ENCODE measurements at regions not wholly inside any gene's neighbourhood (a gene's known extent, or its start where the extent isn't known, plus 50 kb on each side); places are given as distances from the start of the nearest gene placed in this dataset.

DNA sequence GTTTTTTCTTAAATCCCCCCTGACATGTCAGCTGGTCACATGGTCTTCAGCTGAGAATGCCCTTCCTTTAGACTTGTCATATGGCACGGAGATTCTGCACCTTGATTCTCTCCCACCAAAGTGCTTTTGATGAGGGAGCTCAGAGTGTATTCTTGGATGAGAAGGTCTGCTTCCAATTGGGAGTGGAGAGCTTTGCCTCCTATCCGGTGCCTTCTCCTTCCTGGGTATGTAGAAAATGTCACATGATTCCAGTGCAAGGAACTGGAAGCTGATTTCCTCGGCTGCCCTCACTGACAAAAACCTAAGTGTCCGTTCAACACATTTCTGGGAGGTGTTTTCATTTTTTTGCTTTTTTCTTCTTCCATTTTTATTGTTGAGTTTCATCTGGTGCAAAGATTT is 197.2 kb downstream of the TFAP2C start:
- intact Hi-C loops (cut with micrococcal nuclease): no loop called here
- H3K27ac Mint-ChIP-seq: no peak overlapping the region
- no peak overlapping the region for H3K4me3 Mint-ChIP-seq
- H3K36me3 Mint-ChIP-seq (ENCODE audit: low read depth): no peaks in the 10 kb centered on the region
- DNase-seq (ENCODE audit: low spot score): no peak
- peaks cover 3% of the 10 kb centered on the region for H3K27me3 Mint-ChIP-seq (ENCODE audit: insufficient read depth)
- no peaks in the 10 kb centered on the region for H3K4me1 Mint-ChIP-seq (ENCODE audit: low read depth)
- H3K9me3 Mint-ChIP-seq: no peaks in the 10 kb centered on the region

- Mint-ChIP-seq H3K4me1 (ENCODE audit: low read depth) (no peaks in the 10 kb centered on the region), H3K27me3 (ENCODE audit: insufficient read depth) (peaks cover 5% of the 10 kb centered on the region), H3K27ac (no peak overlapping the region), H3K4me3 (no peak overlapping the region), H3K36me3 (ENCODE audit: low read depth) (no peaks in the 10 kb centered on the region), H3K9me3 (no peaks in the 10 kb centered on the region)
- intact Hi-C loops (cut with micrococcal nuclease): no loop called here
- no peak for DNase-seq (ENCODE audit: low spot score)
Observed at GRCh38 chr20:56826705-56827665, 197.9 kb downstream of the TFAP2C start.

DNA sequence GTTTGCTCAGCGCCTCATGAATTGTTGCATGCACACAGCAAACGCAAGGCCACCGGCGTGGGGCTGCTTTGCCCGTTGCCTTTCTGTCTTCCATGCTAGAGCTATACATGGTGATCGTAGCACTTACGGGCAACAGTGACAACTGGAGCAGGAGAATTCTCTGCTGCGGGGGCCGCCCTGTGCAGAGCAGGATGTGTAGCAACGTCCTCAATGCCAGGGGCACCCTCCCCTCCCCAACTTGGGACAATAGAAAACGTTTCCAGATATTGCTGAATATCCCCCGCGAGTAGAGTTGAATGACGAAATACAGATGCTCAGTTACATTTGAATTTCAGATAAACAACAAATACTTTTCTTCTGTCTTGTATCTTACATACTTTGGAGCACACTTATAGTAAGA is 198.7 kb downstream of the TFAP2C start:
- peaks cover 5% of the 10 kb centered on the region for H3K27me3 Mint-ChIP-seq (ENCODE audit: insufficient read depth)
- intact Hi-C loops (cut with micrococcal nuclease): no loop called here

GRCh38 chr20:56828402-56828801 is 199.3 kb downstream of the TFAP2C start:
- no peak overlapping the region for H3K4me3 Mint-ChIP-seq
- no peaks in the 10 kb centered on the region for H3K4me1 Mint-ChIP-seq (ENCODE audit: low read depth)
- H3K36me3 Mint-ChIP-seq (ENCODE audit: low read depth): no peaks in the 10 kb centered on the region
- intact Hi-C loops (cut with micrococcal nuclease): no loop called here
- H3K27me3 Mint-ChIP-seq (ENCODE audit: insufficient read depth): peaks cover 5% of the 10 kb centered on the region
- H3K27ac Mint-ChIP-seq: no peak overlapping the region
- no peaks in the 10 kb centered on the region for H3K9me3 Mint-ChIP-seq
- DNase-seq (ENCODE audit: low spot score): no peak

More for the DNA sequence above, 198.7 kb downstream of the TFAP2C start:
- Mint-ChIP-seq H3K4me1 (ENCODE audit: low read depth) (no peaks in the 10 kb centered on the region), H3K27ac (no peak overlapping the region), H3K9me3 (no peaks in the 10 kb centered on the region), H3K36me3 (ENCODE audit: low read depth) (no peaks in the 10 kb centered on the region), H3K4me3 (no peak overlapping the region)
- no peak for DNase-seq (ENCODE audit: low spot score)

DNA sequence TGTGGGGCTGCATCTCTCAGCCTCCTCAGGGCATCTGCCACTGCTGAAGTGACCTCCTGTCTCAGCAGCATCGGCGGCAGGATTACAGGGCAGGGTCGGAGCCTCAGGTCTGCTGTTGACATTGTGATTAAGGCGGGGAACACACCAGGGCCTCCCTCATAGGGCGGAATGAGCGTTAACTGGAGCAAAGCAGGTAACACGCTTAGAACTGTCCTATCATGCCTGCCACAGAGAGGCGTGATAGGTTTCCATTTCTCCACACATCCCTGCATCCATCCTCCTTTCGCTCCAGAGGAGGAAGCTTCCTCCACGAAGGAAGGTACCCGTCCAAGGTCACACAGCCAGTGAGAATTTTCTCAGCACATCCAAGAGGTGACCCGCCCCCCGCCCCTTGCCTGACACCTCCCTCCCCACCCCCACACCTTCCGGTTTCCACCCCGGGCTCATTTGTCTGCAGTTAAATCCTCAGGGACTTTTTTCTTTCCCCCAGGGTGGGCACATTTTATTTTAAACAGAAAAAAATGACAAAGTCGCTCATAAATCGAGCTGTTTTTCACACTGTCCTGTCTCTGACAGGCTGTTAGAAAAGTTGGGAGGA is 200.8 kb downstream of the TFAP2C start:
- intact Hi-C loops (cut with micrococcal nuclease): no loop called here
- no peak overlapping the region for H3K4me3 Mint-ChIP-seq
- no peaks in the 10 kb centered on the region for H3K9me3 Mint-ChIP-seq
- H3K27me3 Mint-ChIP-seq (ENCODE audit: insufficient read depth): peaks cover 5% of the 10 kb centered on the region
- DNase-seq (ENCODE audit: low spot score): no peak
- H3K27ac Mint-ChIP-seq: no peak overlapping the region
- no peaks in the 10 kb centered on the region for H3K4me1 Mint-ChIP-seq (ENCODE audit: low read depth)
- no peaks in the 10 kb centered on the region for H3K36me3 Mint-ChIP-seq (ENCODE audit: low read depth)

GRCh38 chr20:56831795-56832194 is 202.7 kb downstream of the TFAP2C start:
- no peak for DNase-seq (ENCODE audit: low spot score)
- peaks cover 5% of the 10 kb centered on the region for H3K27me3 Mint-ChIP-seq (ENCODE audit: insufficient read depth)
- H3K27ac Mint-ChIP-seq: no peak overlapping the region
- no peaks in the 10 kb centered on the region for H3K9me3 Mint-ChIP-seq
- intact Hi-C loops (cut with micrococcal nuclease): no loop called here
- H3K36me3 Mint-ChIP-seq (ENCODE audit: low read depth): no peaks in the 10 kb centered on the region
- H3K4me1 Mint-ChIP-seq (ENCODE audit: low read depth): no peaks in the 10 kb centered on the region
- H3K4me3 Mint-ChIP-seq: no peak overlapping the region

GRCh38 chr20:56833427-56833826 is 204.3 kb downstream of the TFAP2C start:
- H3K9me3 Mint-ChIP-seq: no peaks in the 10 kb centered on the region
- H3K4me3 Mint-ChIP-seq: no peak overlapping the region
- no peaks in the 10 kb centered on the region for H3K36me3 Mint-ChIP-seq (ENCODE audit: low read depth)
- H3K27ac Mint-ChIP-seq: no peak overlapping the region
- no peaks in the 10 kb centered on the region for H3K4me1 Mint-ChIP-seq (ENCODE audit: low read depth)
- DNase-seq (ENCODE audit: low spot score): no peak
- intact Hi-C loops (cut with micrococcal nuclease): no loop called here
- H3K27me3 Mint-ChIP-seq (ENCODE audit: insufficient read depth): peaks cover 5% of the 10 kb centered on the region

DNA sequence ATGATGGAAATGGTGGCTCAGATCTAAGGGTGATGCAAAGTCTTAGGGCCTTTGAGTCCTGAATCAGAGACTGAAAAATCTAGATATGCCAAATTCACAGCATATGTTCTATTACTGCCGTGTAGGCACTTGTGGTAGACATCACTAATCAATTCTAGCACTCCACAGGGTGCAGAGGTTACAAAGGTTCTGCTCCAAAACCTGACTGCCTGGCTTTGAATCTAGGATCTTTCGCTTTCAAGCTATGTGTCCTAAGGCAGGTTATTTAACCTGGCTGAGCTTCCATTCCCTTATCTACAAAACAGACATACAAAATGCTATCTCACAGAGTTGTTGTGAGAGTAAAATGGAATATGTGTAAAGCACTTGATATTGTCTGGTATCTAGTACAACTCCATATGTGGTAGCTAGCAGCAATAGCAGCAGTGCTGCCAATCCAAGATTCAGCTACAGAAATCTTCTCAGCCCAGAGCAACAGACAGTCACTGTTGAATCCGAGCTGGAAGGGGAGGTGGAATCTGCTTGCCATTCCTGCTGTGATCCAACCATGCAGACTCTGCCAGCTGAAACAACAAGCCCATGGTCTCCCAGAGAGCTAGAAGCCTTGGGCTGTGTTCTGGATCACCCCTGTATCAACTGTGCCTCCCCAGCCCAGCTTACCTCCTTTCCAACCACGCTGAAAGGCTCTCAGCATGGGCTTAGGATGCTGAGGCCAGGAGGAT is 206.9 kb downstream of the TFAP2C start:
- intact Hi-C loops (cut with micrococcal nuclease): no loop called here
- H3K4me3 Mint-ChIP-seq: no peak overlapping the region
- no peak for DNase-seq (ENCODE audit: low spot score)
- no peaks in the 10 kb centered on the region for H3K36me3 Mint-ChIP-seq (ENCODE audit: low read depth)
- H3K9me3 Mint-ChIP-seq: no peaks in the 10 kb centered on the region
- H3K27me3 Mint-ChIP-seq (ENCODE audit: insufficient read depth): peaks cover 2% of the 10 kb centered on the region
- no peaks in the 10 kb centered on the region for H3K4me1 Mint-ChIP-seq (ENCODE audit: low read depth)
- no peak overlapping the region for H3K27ac Mint-ChIP-seq

- intact Hi-C loops (cut with micrococcal nuclease): no loop called here
- H3K4me3 Mint-ChIP-seq: no peak overlapping the region
- H3K36me3 Mint-ChIP-seq (ENCODE audit: low read depth): no peaks in the 10 kb centered on the region
- no peak for DNase-seq (ENCODE audit: low spot score)
- H3K9me3 Mint-ChIP-seq: no peaks in the 10 kb centered on the region
- H3K27ac Mint-ChIP-seq: no peak overlapping the region
- no peaks in the 10 kb centered on the region for H3K27me3 Mint-ChIP-seq (ENCODE audit: insufficient read depth)
- H3K4me1 Mint-ChIP-seq (ENCODE audit: low read depth): no peaks in the 10 kb centered on the region
Observed at GRCh38 chr20:56839222-56839621, 210.1 kb downstream of the TFAP2C start.

GRCh38 chr20:56839786-56840185 is 210.7 kb downstream of the TFAP2C start:
- H3K36me3 Mint-ChIP-seq (ENCODE audit: low read depth): no peaks in the 10 kb centered on the region
- no peak overlapping the region for H3K4me3 Mint-ChIP-seq
- DNase-seq (ENCODE audit: low spot score): no peak
- H3K27ac Mint-ChIP-seq: no peak overlapping the region
- no peaks in the 10 kb centered on the region for H3K9me3 Mint-ChIP-seq
- no peaks in the 10 kb centered on the region for H3K4me1 Mint-ChIP-seq (ENCODE audit: low read depth)
- no peaks in the 10 kb centered on the region for H3K27me3 Mint-ChIP-seq (ENCODE audit: insufficient read depth)
- intact Hi-C loops (cut with micrococcal nuclease): no loop called here

DNA sequence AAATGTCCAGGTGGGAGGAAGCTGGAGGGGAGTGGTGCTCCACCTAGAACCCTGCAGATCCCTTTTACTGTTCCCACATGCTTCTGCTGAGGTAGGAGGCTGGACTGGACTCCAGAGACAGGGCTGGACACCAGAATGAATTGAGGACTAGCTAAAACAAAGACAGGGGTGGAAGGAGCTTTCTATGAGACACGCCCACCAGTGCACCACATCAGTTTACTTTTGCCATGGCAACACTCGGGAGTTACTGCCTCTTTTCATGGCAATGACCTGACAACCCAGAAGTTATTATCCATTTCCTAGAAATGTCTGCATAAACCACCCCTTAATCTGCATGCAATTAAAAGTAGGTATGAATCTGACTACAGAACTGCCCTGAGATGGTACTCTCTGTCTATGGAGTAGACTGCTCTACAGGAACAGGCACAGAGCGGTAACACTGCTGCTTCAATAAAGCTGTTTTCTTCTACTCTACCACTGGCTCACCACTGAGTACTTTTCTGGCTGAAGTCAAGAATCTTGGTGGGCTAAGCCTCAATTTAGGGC is 211.7 kb downstream of the TFAP2C start:
- Mint-ChIP-seq H3K27ac (no peak overlapping the region), H3K9me3 (no peaks in the 10 kb centered on the region), H3K36me3 (ENCODE audit: low read depth) (no peaks in the 10 kb centered on the region), H3K4me1 (ENCODE audit: low read depth) (no peaks in the 10 kb centered on the region), H3K4me3 (no peak overlapping the region), H3K27me3 (ENCODE audit: insufficient read depth) (no peaks in the 10 kb centered on the region)
- intact Hi-C loops (cut with micrococcal nuclease): no loop called here
- no peak for DNase-seq (ENCODE audit: low spot score)

DNA sequence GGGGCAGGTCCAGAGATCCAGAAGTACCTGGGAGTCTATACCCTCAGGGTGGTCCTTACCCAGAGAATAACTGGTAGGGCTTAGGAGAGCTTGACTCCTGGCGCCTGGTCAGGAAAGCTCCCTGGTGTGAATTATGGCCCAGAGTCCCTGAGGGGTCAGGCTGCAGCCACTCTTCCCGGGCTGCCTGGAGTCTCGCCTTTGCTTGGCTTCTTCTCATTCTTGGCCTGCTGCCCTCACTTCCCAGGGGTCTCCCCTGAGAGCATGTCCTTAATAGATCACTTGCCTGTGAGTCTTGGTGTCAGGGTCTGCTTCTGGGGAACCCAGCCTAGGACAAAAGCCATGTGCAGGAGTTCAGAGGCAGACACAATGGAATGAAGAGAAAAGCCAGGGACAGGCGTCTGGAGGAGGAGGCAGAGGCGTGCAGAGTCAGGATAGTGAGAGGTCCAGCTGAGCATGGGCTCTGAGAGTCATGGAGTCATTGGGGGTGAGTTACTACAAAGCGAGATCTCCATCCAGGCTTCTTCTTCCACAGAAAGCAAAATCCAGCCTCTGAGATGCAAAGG is 212.3 kb downstream of the TFAP2C start:
- DNase-seq (ENCODE audit: low spot score): no peak
- Mint-ChIP-seq H3K4me1 (ENCODE audit: low read depth) (no peaks in the 10 kb centered on the region), H3K9me3 (no peaks in the 10 kb centered on the region), H3K4me3 (no peak overlapping the region), H3K27me3 (ENCODE audit: insufficient read depth) (no peaks in the 10 kb centered on the region), H3K36me3 (ENCODE audit: low read depth) (no peaks in the 10 kb centered on the region), H3K27ac (no peak overlapping the region)
- intact Hi-C loops (cut with micrococcal nuclease): no loop called here

All from activated T-helper 1 cell treated with anti-CD3 and anti-CD28 coated beads, Interleukin-12 subunit alpha, Interleukin-12 subunit beta, Interleukin-2, Interleukin-4 antibody, amounts not matched to agents 30 ng/mL and 10 ng/mL and 1 ng/mL, durations not matched to agents 14 hours and 24 hours and 36 hours (primary cell).